H1 (cell line): ENCODE measurements at regions not wholly inside any gene's neighbourhood (a gene's known extent, or its start where the extent isn't known, plus 50 kb on each side); places are given as distances from the start of the nearest gene placed in this dataset.

Experiments
- CTCF ChIA-PET: fragments of 300-600 bp; sonication (Branson Sonifier 250); formaldehyde crosslinking; loops from one replicate; lab custom pipeline; 2021; ENCODE audit not compliant: partially characterized antibody; lab: Charles Lee
- POLR2A ChIA-PET: fragments of 300-600 bp; sonication (Branson Sonifier 250); formaldehyde crosslinking; loops from one replicate; lab custom pipeline; 2021; ENCODE audit warnings: inconsistent platforms; ENCODE audit not compliant: partially characterized antibody; lab: Charles Lee
- DNase-seq, 2 experiments: peaks; one replicate each; pipeline versions ENCODE4 v3.0.0 to v3.0.0-alpha.2; 2010 to 2022; ENCODE audit warnings: low spot score in 2 of 2, low read depth in 1 of 2, mixed read lengths in 1 of 2
- FAIRE-seq: peaks from 2 replicates; lab custom pipeline; 2011; peaks lifted over from hg19 to GRCh38; lab: Jason Lieb, UNC
- H2AFZ ChIP-seq: 2 replicates; pipeline ENCODE4 v1.8.1; 2012; ENCODE audit warnings: low read length, inconsistent platforms
- H2AK5ac ChIP-seq: 2 replicates; pipeline ENCODE4 v1.6.1; 2013; ENCODE audit warnings: low read depth, low read length
- H2BK120ac ChIP-seq: replicated peaks from 2 replicates; pipeline ENCODE3; 2013; ENCODE audit warnings: low read depth, low read length, inconsistent platforms
- H2BK12ac ChIP-seq: 2 replicates; pipeline ENCODE4 v1.6.1; 2013; ENCODE audit warnings: low read depth, low read length
- H2BK15ac ChIP-seq: 2 replicates; pipeline ENCODE4 v1.6.1; 2013; ENCODE audit warnings: low read length
- H2BK20ac ChIP-seq: 2 replicates; pipeline ENCODE4 v1.6.1; 2013; ENCODE audit warnings: low read length
- H2BK5ac ChIP-seq: 2 replicates; pipeline ENCODE4 v1.6.1; 2013; ENCODE audit warnings: low read depth, low read length
- H3K14ac ChIP-seq: 2 replicates; pipeline ENCODE4 v1.6.1; 2013; ENCODE audit warnings: inconsistent platforms; ENCODE audit not compliant: insufficient read length
- H3K18ac ChIP-seq: 2 replicates; pipeline ENCODE4 v1.6.1; 2013; ENCODE audit warnings: low read length; ENCODE audit errors: extremely low read depth
- H3K23ac ChIP-seq: 2 replicates; pipeline ENCODE4 v1.6.1; 2013; ENCODE audit warnings: inconsistent platforms; ENCODE audit not compliant: insufficient read length
- H3K23me2 ChIP-seq: 2 replicates; pipeline ENCODE4 v1.6.1; 2013; ENCODE audit warnings: low read depth, low read length
- H3K27ac ChIP-seq: 2 replicates; pipeline ENCODE4 v1.6.1; 2011; ENCODE audit warnings: low read depth, low read length, inconsistent platforms
- H3K27me3 ChIP-seq, 4 experiments: replicated peaks in 1 of 4; 1 replicate in 1 of 4; 2 replicates in 3 of 4; pipeline versions ENCODE4 v1.6.1 to v1.8.1; 2011 to 2013; ENCODE audit warnings: low read length in 3 of 4, mild to moderate bottlenecking in 3 of 4, inconsistent platforms in 2 of 4, mixed read lengths in 2 of 4, moderate library complexity in 1 of 4; ENCODE audit not compliant: control insufficient read depth in 3 of 4, insufficient read depth in 3 of 4; ENCODE audit errors: extremely low read depth in 1 of 4
- H3K36me3 ChIP-seq, 4 experiments: 2 replicates each; pipeline versions ENCODE4 v1.6.1 to v1.8.1; 2011 to 2013; ENCODE audit warnings: mild to moderate bottlenecking in 4 of 4, low read length in 3 of 4, moderate library complexity in 2 of 4, control low read depth in 1 of 4, inconsistent platforms in 1 of 4; ENCODE audit not compliant: insufficient read depth in 4 of 4, control insufficient read depth in 2 of 4
- H3K4ac ChIP-seq: replicated peaks from 2 replicates; pipeline ENCODE3; 2013; ENCODE audit warnings: low read length, low read depth, mixed read lengths, inconsistent platforms; ENCODE audit not compliant: insufficient read length
- H3K4me1 ChIP-seq, 4 experiments: replicated peaks in 1 of 4; 1 replicate in 1 of 4; 2 replicates in 3 of 4; pipeline versions ENCODE4 v1.6.1 to v1.8.1; 2011 to 2013; ENCODE audit warnings: low read length in 3 of 4, inconsistent platforms in 2 of 4, mixed read lengths in 1 of 4; ENCODE audit not compliant: insufficient read depth in 4 of 4, control insufficient read depth in 3 of 4
- H3K4me2 ChIP-seq, 2 experiments: 2 replicates each; pipeline versions ENCODE4 v1.6.1 to v1.8.1; 2011 to 2013; ENCODE audit warnings: low read depth in 2 of 2, low read length in 2 of 2, control low read depth in 1 of 2, inconsistent platforms in 1 of 2, mild to moderate bottlenecking in 1 of 2; ENCODE audit not compliant: insufficient read depth in 1 of 2
- H3K4me3 ChIP-seq, 4 experiments: fragments of 200-600, 300-600 bp in 1 of 4; sonication (generic), shearing (Covaris generic), sonication (Bioruptor Twin) in 1 of 4; 2 replicates each; pipeline versions ENCODE4 v1.5.1 to v1.8.1; 2011 to 2016; ENCODE audit warnings: low read length in 4 of 4, low read depth in 3 of 4, control low read depth in 2 of 4, inconsistent platforms in 2 of 4, mild to moderate bottlenecking in 2 of 4, mixed read lengths in 1 of 4, moderate library complexity in 1 of 4; ENCODE audit not compliant: insufficient read depth in 2 of 4; ENCODE audit errors: extremely low read depth in 1 of 4
- H3K56ac ChIP-seq: replicated peaks from 2 replicates; pipeline ENCODE3; 2013; ENCODE audit warnings: low read depth, mild to moderate bottlenecking, mixed read lengths, low read length, inconsistent platforms; ENCODE audit not compliant: insufficient read length
- H3K79me1 ChIP-seq: 2 replicates; pipeline ENCODE4 v1.6.1; 2013; ENCODE audit warnings: low read depth, low read length, control low read depth
- H3K79me2 ChIP-seq, 2 experiments: 2 replicates each; pipeline versions ENCODE4 v1.6.1 to v1.8.1; 2012 to 2013; ENCODE audit warnings: low read length in 2 of 2, mild to moderate bottlenecking in 2 of 2, inconsistent platforms in 1 of 2; ENCODE audit not compliant: insufficient read depth in 2 of 2, control insufficient read depth in 1 of 2
- H3K9ac ChIP-seq, 4 experiments: replicated peaks in 1 of 4; 1 replicate in 1 of 4; 2 replicates in 3 of 4; pipeline versions ENCODE4 v1.6.1 to v1.8.1; 2011 to 2013; ENCODE audit warnings: low read depth in 3 of 4, low read length in 3 of 4, control low read depth in 2 of 4, mild to moderate bottlenecking in 2 of 4, moderate library complexity in 2 of 4, inconsistent platforms in 1 of 4; ENCODE audit errors: extremely low read depth in 1 of 4
- H3K9me3 ChIP-seq, 2 experiments: 2 replicates each; pipeline versions ENCODE4 v1.6.1 to v1.8.1; 2012 to 2013; ENCODE audit warnings: mild to moderate bottlenecking in 2 of 2, moderate library complexity in 2 of 2, control low read depth in 1 of 2, inconsistent platforms in 1 of 2, low read depth in 1 of 2, low read length in 1 of 2, mixed read lengths in 1 of 2; ENCODE audit not compliant: insufficient read depth in 2 of 2
- H4K20me1 ChIP-seq, 2 experiments: replicated peaks in 1 of 2; 2 replicates each; pipeline versions ENCODE3 to v1.8.1; 2011 to 2013; ENCODE audit warnings: inconsistent platforms in 2 of 2, low read length in 2 of 2, mild to moderate bottlenecking in 1 of 2; ENCODE audit not compliant: insufficient read depth in 2 of 2, control insufficient read depth in 1 of 2
- H4K5ac ChIP-seq: 2 replicates; pipeline ENCODE4 v1.6.1; 2013; ENCODE audit warnings: low read length, low read depth, mixed read lengths, inconsistent platforms; ENCODE audit not compliant: insufficient read length
- H4K8ac ChIP-seq: 2 replicates; pipeline ENCODE4 v1.8.0; 2013; ENCODE audit warnings: mild to moderate bottlenecking, moderate library complexity, low read length, inconsistent platforms; ENCODE audit not compliant: insufficient read depth; ENCODE audit errors: extremely low read depth
- H4K91ac ChIP-seq: replicated peaks from 2 replicates; pipeline ENCODE3; 2013; ENCODE audit warnings: low read length, mixed read lengths, inconsistent platforms; ENCODE audit not compliant: insufficient read length
- CHD1 ChIP-seq: IDR thresholded peaks from 2 replicates; pipeline ENCODE4 v1.6.1; 2012; ENCODE audit warnings: low read depth, low read length, improper control_type of control experiment
- CHD2 ChIP-seq: IDR thresholded peaks from 2 replicates; pipeline ENCODE4 v1.6.1; 2012; ENCODE audit warnings: low read length, improper control_type of control experiment
- SP1 ChIP-seq: IDR thresholded peaks from 2 replicates; pipeline ENCODE4 v1.6.1; 2011; ENCODE audit warnings: low read depth, low read length
- WGBS, 2 experiments: shearing (Covaris generic) in 1 of 2; methylation state at CpG; one replicate each; pipeline versions ENCODE4 v1.1.6 to v1.1.7; 2013 to 2015; ENCODE audit warnings: low lambda C conversion rate in 2 of 2, mixed read lengths in 2 of 2, inconsistent platforms in 1 of 2, low coverage in 1 of 2, missing lambda C conversion rate in 1 of 2; ENCODE audit not compliant: insufficient replicate concordance in 2 of 2, insufficient coverage in 1 of 2, insufficient read length in 1 of 2; ENCODE audit errors: extremely low coverage in 1 of 2, missing lambda C conversion rate in 1 of 2; 5-methylcytosine and 5-hydroxymethylcytosine counted together

DNA sequence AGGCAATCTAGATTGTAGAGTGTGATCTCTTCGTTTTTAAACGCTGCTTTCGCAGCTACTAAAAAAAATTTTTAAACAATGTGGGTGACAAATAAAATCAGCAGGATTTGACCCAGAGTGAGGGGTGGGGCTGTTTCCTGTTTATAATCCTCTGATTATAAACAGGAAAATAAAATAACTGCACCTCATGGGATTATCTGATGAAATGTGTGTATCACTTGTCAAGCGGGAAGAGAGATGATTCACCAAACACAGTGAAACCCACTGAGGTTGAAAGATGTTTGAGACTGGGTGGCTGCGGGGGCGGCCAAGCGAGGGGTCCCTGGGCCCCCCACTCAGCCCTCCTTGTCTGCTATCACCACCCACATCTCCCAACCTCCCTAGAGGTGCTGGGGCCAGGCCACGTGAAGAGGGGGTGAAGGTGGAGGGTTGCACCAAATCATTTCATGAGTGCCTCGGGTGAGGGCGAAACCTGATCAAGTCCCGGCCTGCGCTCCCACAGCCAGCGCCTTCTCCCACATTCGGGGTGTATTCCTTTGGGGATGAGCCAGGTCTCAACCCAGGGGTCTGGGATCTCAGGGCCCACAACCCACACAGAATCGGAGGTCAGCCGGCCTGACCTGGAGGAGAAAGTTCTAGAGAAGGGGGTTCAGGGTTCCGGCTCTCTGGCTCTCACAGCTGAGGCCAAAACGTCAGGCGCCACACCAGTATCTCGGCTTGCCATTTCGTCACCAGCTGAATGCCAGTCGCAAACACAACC is 212.5 kb downstream of the BMP7 start:
- H2BK15ac ChIP-seq = no peak overlapping the region
- H4K91ac ChIP-seq = no peak overlapping the region
- H2BK12ac ChIP-seq = no peak overlapping the region
- no peak overlapping the region for H2AK5ac ChIP-seq
- H3K9me3 ChIP-seq = no peaks in the 10 kb centered on the region
- H2AFZ ChIP-seq = no peak overlapping the region
- no peak overlapping the region for H3K56ac ChIP-seq
- no peak overlapping the region for H3K4me2 ChIP-seq
- no peak overlapping the region for H2BK120ac ChIP-seq
- H4K20me1 ChIP-seq = no peaks in the 10 kb centered on the region
- WGBS, 2 experiments = 91% methylated on average over 21 of the region's 22 CpGs; no CpG with 5 or more reads in 1 of the 2 experiments
- H4K8ac ChIP-seq = 0 out of 2 replicates have a peak overlapping the region, but pooled peaks have one; percentile 74
- no peaks in the 10 kb centered on the region for H3K36me3 ChIP-seq
- no peak overlapping the region for H3K27ac ChIP-seq
- no peaks in the 10 kb centered on the region for H3K23me2 ChIP-seq
- ChIA-PET POLR2A (no interaction called here), CTCF (no interaction called here)
- peak overlapping the region; percentile 3; the same call in 1 of the 2 replicates for H2BK20ac ChIP-seq
- DNase-seq (no peak), FAIRE-seq (no peak)
- no peak overlapping the region for H3K4me3 ChIP-seq
- H4K5ac ChIP-seq = no peak overlapping the region
- no peak overlapping the region for H3K14ac ChIP-seq
- H3K9ac ChIP-seq = no peak overlapping the region
- no peaks in the 10 kb centered on the region for H3K79me1 ChIP-seq
- H3K27me3 ChIP-seq = no peaks in the 10 kb centered on the region
- H2BK5ac ChIP-seq = no peak overlapping the region
- H3K79me2 ChIP-seq = no peaks in the 10 kb centered on the region
- no peak overlapping the region for H3K23ac ChIP-seq
- H3K18ac ChIP-seq = no peak overlapping the region
- H3K4ac ChIP-seq = no peak overlapping the region
- H3K4me1 ChIP-seq = no peaks in the 10 kb centered on the region
- TF ChIP-seq CHD1 = no peak
- TF ChIP-seq CHD2 = no peak
- no peak for TF ChIP-seq SP1
